CD4-positive, alpha-beta T cell (primary cell): ENCODE measurements at regions not wholly inside any gene's neighbourhood (a gene's known extent, or its start where the extent isn't known, plus 50 kb on each side); places are given as distances from the start of the nearest gene placed in this dataset.

Experiments used
- ATAC-seq: fragments of 200-7000 bp; cut with Tn5 transposase; one replicate; pipeline ENCODE4 v1.10.0; 2022; ENCODE audit warnings: mild to moderate bottlenecking; ENCODE audit not compliant: poor library complexity
- CTCF ChIA-PET: fragments of 350-600 bp; sonication (Branson Sonifier 250); formaldehyde crosslinking; loops from one replicate; lab custom pipeline; 2021; ENCODE audit warnings: antibody characterized with exemption, inconsistent platforms; lab: Charles Lee
- POLR2A ChIA-PET: fragments of 350-600 bp; sonication (Branson Sonifier 250); formaldehyde crosslinking; loops from one replicate; lab custom pipeline; 2021; ENCODE audit warnings: antibody characterized with exemption, inconsistent platforms; lab: Charles Lee
- DNase-seq, 14 experiments: peaks; one replicate each; pipeline ENCODE4 v3.0.0-alpha.2; 2013 to 2020; ENCODE audit warnings: mixed read lengths in 2 of 14
- H3K27ac ChIP-seq, 2 donors: one replicate each; pipeline versions ENCODE4 v1.5.1 to v1.7.0; 2013; ENCODE audit warnings: low read length in 2 of 2, low read depth in 1 of 2, mild to moderate bottlenecking in 1 of 2
- H3K27me3 ChIP-seq, 2 experiments: 1 replicate in 1 of 2; 2 replicates in 1 of 2; pipeline versions ENCODE4 v1.6.1 to v1.7.0; 2013; ENCODE audit warnings: low read length in 2 of 2, control low read depth in 1 of 2, mild to moderate bottlenecking in 1 of 2, moderate library complexity in 1 of 2; ENCODE audit not compliant: insufficient read depth in 2 of 2, control insufficient read depth in 1 of 2
- H3K36me3 ChIP-seq: one replicate; pipeline ENCODE4 v1.6.1; 2013; ENCODE audit warnings: low read length, control low read depth; ENCODE audit not compliant: insufficient read depth
- H3K4me1 ChIP-seq: one replicate; pipeline ENCODE4 v1.6.1; 2013; ENCODE audit warnings: low read length, control low read depth; ENCODE audit not compliant: insufficient read depth
- H3K4me3 ChIP-seq: one replicate; pipeline ENCODE4 v1.5.1; 2013; ENCODE audit warnings: mild to moderate bottlenecking, low read length, moderate library complexity
- H3K9me3 ChIP-seq, 2 experiments: 1 replicate in 1 of 2; 2 replicates in 1 of 2; pipeline versions ENCODE4 v1.6.1 to v1.7.0; 2013; ENCODE audit warnings: low read length in 2 of 2, mild to moderate bottlenecking in 2 of 2, control low read depth in 1 of 2, moderate library complexity in 1 of 2; ENCODE audit not compliant: control insufficient read depth in 1 of 2, insufficient read depth in 1 of 2
- H3K27ac Mint-ChIP-seq: one replicate; pipeline ENCODE4 v1.8.0; 2020; ENCODE audit warnings: mixed read lengths
- H3K27me3 Mint-ChIP-seq: one replicate; pipeline ENCODE4 v1.8.0; 2021; ENCODE audit warnings: mixed read lengths
- H3K36me3 Mint-ChIP-seq: one replicate; pipeline ENCODE4 v1.8.0; 2021; ENCODE audit warnings: low read depth, mixed read lengths
- H3K4me1 Mint-ChIP-seq: one replicate; pipeline ENCODE4 v1.8.0; 2021; ENCODE audit warnings: low read depth, mixed read lengths
- H3K4me3 Mint-ChIP-seq: one replicate; pipeline ENCODE4 v1.8.0; 2020; ENCODE audit warnings: mild to moderate bottlenecking, mixed read lengths
- H3K9me3 Mint-ChIP-seq: one replicate; pipeline ENCODE4 v1.8.0; 2020; ENCODE audit warnings: mixed read lengths
- CTCF ChIP-seq: fragments of 200-600 bp; IDR thresholded peaks from one replicate; pipeline ENCODE4 v1.8.0; 2022; ENCODE audit warnings: antibody characterized with exemption, mild to moderate bottlenecking
- intact Hi-C, 2 experiments: fragments of 100-400 bp; cut with DNase I in 1 of 2; cut with micrococcal nuclease in 1 of 2; formaldehyde crosslinking; loops; one replicate each; pipeline versions ENCODE4 v1.15.1 to v1.9.0; 2023 to 2025; cut with DNase I, micrococcal nuclease

- intact Hi-C loops: no loop called here
- no peaks in the 10 kb centered on the region for H3K36me3 Mint-ChIP-seq
- no peak overlapping the region for H3K4me3 Mint-ChIP-seq
- CTCF ChIA-PET: no interaction called here
- ATAC-seq (no peak), DNase-seq (no peak)
- Histone ChIP-seq H3K27ac (no peak overlapping the region), H3K9me3 (peaks cover 0 to 3% of the 10 kb centered on the region in 2 experiments), H3K4me3 (no peak overlapping the region), H3K27me3 (no peaks in the 10 kb centered on the region), H3K36me3 (no peaks in the 10 kb centered on the region), H3K4me1 (no peaks in the 10 kb centered on the region)
- no peak overlapping the region for H3K27ac Mint-ChIP-seq
- no peaks in the 10 kb centered on the region for H3K4me1 Mint-ChIP-seq
- no peak for TF ChIP-seq CTCF
- H3K27me3 Mint-ChIP-seq: no peaks in the 10 kb centered on the region
- H3K9me3 Mint-ChIP-seq: no peaks in the 10 kb centered on the region
- POLR2A ChIA-PET: no interaction called here
Measured at GRCh38 chr16:72287649-72288048, 115.7 kb upstream of the PMFBP1 start.

- no peak for ATAC-seq
- H3K4me1 ChIP-seq: no peaks in the 10 kb centered on the region
- DNase-seq: no peak
- Mint-ChIP-seq H3K27me3 (no peaks in the 10 kb centered on the region), H3K4me3 (no peak overlapping the region), H3K36me3 (no peaks in the 10 kb centered on the region), H3K4me1 (no peaks in the 10 kb centered on the region), H3K9me3 (no peaks in the 10 kb centered on the region), H3K27ac (no peak overlapping the region)
- H3K4me3 ChIP-seq: no peak overlapping the region
- intact Hi-C loops: no loop called here
- no peaks in the 10 kb centered on the region for H3K36me3 ChIP-seq
- CTCF ChIA-PET: interaction anchor here (0.6 kb wide), 1 partner anchor 105 kb away, joined by 4 read pairs; no protein-coding TSS in a partner anchor
- peaks cover 0 to 3% of the 10 kb centered on the region in 2 experiments for H3K9me3 ChIP-seq
- POLR2A ChIA-PET: no interaction called here
- H3K27me3 ChIP-seq: no peaks in the 10 kb centered on the region
- H3K27ac ChIP-seq: no peak overlapping the region
- no peak for TF ChIP-seq CTCF
Measured at GRCh38 chr16:72286936-72287620, 115.1 kb upstream of the PMFBP1 start.

GRCh38 chr16:72285728-72286127, 113.8 kb upstream of the PMFBP1 start:
- Mint-ChIP-seq H3K36me3 (no peaks in the 10 kb centered on the region), H3K27ac (no peak overlapping the region), H3K27me3 (no peaks in the 10 kb centered on the region), H3K4me1 (no peaks in the 10 kb centered on the region), H3K4me3 (no peak overlapping the region), H3K9me3 (no peaks in the 10 kb centered on the region)
- Histone ChIP-seq H3K4me3 (no peak overlapping the region), H3K36me3 (no peaks in the 10 kb centered on the region), H3K9me3 (peaks cover 0 to 3% of the 10 kb centered on the region in 2 experiments), H3K4me1 (no peaks in the 10 kb centered on the region), H3K27ac (no peak overlapping the region), H3K27me3 (no peaks in the 10 kb centered on the region)
- intact Hi-C loops: no loop called here
- DNase-seq (no peak), ATAC-seq (no peak)
- ChIA-PET CTCF (no interaction called here), POLR2A (no interaction called here)
- TF ChIP-seq CTCF: no peak
